ENCODE measurements at regions not wholly inside any gene's neighbourhood (a gene's known extent, or its start where the extent isn't known, plus 50 kb on each side); places are given as distances from the start of the nearest gene placed in this dataset.

DNA sequence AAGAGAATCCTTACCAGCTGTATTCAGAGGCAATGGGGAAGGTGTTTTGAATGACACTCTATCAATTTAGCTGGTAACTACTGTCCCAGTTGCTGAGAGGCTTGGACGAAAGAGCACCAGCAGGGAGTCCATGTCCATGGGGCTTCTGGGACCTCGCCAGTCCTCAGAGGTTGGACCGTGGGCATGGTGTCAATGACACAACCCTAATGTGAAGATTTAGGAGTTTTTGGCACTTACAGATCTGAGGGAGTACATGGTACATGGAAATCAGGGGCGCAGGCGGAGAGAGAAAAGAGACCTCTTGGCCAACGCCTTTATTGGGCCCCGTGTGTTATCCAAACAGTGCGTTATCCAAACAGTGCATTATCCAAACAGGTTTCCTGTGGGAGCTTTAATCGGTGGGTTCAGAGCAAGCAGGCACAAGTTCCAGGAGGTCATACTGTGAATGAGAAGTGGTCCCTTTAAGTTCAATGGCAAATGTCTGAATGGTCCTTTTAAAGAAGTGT lies 169.1 kb upstream of the B3GAT1 start:
- TF ChIP-seq RARB (CRISPR knock-in tag; IDR thresholded peaks at IDR 0.05) (no peak), TOX (CRISPR knock-in tag; IDR thresholded peaks at IDR 0.05; ENCODE audit: borderline replicate concordance) (no peak), ESRRG (CRISPR knock-in tag; IDR thresholded peaks at IDR 0.05) (no peak), ZNF8 (CRISPR knock-in tag; IDR thresholded peaks at IDR 0.05) (no peak), ZFP30 (CRISPR knock-in tag; IDR thresholded peaks at IDR 0.05) (no peak), GLIS3 (CRISPR knock-in tag; IDR thresholded peaks at IDR 0.05) (no peak), PPARA (CRISPR knock-in tag; IDR thresholded peaks at IDR 0.05; ENCODE audit: borderline replicate concordance) (no peak)
- TF ChIP-seq, protein P1, sequence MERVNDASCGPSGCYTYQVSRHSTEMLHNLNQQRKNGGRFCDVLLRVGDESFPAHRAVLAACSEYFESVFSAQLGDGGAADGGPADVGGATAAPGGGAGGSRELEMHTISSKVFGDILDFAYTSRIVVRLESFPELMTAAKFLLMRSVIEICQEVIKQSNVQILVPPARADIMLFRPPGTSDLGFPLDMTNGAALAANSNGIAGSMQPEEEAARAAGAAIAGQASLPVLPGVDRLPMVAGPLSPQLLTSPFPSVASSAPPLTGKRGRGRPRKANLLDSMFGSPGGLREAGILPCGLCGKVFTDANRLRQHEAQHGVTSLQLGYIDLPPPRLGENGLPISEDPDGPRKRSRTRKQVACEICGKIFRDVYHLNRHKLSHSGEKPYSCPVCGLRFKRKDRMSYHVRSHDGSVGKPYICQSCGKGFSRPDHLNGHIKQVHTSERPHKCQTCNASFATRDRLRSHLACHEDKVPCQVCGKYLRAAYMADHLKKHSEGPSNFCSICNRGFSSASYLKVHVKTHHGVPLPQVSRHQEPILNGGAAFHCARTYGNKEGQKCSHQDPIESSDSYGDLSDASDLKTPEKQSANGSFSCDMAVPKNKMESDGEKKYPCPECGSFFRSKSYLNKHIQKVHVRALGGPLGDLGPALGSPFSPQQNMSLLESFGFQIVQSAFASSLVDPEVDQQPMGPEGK (CRISPR knock-in tag; IDR thresholded peaks at IDR 0.05; ENCODE audit: borderline replicate concordance), result no peak
- TF ChIP-seq, protein P2, sequence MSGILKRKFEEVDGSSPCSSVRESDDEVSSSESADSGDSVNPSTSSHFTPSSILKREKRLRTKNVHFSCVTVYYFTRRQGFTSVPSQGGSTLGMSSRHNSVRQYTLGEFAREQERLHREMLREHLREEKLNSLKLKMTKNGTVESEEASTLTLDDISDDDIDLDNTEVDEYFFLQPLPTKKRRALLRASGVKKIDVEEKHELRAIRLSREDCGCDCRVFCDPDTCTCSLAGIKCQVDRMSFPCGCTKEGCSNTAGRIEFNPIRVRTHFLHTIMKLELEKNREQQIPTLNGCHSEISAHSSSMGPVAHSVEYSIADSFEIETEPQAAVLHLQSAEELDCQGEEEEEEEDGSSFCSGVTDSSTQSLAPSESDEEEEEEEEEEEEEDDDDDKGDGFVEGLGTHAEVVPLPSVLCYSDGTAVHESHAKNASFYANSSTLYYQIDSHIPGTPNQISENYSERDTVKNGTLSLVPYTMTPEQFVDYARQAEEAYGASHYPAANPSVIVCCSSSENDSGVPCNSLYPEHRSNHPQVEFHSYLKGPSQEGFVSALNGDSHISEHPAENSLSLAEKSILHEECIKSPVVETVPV (CRISPR knock-in tag; IDR thresholded peaks at IDR 0.05), result no peak
- TF ChIP-seq, protein P3, sequence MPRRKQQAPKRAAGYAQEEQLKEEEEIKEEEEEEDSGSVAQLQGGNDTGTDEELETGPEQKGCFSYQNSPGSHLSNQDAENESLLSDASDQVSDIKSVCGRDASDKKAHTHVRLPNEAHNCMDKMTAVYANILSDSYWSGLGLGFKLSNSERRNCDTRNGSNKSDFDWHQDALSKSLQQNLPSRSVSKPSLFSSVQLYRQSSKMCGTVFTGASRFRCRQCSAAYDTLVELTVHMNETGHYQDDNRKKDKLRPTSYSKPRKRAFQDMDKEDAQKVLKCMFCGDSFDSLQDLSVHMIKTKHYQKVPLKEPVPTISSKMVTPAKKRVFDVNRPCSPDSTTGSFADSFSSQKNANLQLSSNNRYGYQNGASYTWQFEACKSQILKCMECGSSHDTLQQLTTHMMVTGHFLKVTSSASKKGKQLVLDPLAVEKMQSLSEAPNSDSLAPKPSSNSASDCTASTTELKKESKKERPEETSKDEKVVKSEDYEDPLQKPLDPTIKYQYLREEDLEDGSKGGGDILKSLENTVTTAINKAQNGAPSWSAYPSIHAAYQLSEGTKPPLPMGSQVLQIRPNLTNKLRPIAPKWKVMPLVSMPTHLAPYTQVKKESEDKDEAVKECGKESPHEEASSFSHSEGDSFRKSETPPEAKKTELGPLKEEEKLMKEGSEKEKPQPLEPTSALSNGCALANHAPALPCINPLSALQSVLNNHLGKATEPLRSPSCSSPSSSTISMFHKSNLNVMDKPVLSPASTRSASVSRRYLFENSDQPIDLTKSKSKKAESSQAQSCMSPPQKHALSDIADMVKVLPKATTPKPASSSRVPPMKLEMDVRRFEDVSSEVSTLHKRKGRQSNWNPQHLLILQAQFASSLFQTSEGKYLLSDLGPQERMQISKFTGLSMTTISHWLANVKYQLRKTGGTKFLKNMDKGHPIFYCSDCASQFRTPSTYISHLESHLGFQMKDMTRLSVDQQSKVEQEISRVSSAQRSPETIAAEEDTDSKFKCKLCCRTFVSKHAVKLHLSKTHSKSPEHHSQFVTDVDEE (CRISPR knock-in tag; IDR thresholded peaks at IDR 0.05), result no peak
